ENCODE measurements at regions not wholly inside any gene's neighbourhood (a gene's known extent, or its start where the extent isn't known, plus 50 kb on each side); places are given as distances from the start of the nearest gene placed in this dataset.

DNA sequence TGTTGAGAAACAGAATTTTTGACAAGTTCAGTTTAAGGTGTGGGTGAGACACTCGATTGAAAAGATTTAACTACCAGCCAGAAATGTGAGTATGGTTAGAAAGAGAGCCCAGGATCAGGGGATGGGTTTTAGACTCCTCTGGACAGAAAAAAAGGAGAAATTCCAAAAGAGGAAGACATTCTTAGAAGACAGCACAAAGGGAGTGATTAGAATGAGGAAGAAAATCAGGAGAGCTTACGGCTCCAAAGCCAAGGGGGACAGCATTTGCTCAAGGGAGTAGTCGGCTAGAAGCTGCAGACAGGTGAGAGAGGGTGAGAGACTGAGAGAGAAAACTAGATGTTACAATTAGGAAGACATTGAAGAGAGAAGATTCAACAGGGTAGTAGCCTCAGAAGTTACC lies 166.1 kb downstream of the ADAMTS15 start:
- TF ChIP-seq, protein P1, sequence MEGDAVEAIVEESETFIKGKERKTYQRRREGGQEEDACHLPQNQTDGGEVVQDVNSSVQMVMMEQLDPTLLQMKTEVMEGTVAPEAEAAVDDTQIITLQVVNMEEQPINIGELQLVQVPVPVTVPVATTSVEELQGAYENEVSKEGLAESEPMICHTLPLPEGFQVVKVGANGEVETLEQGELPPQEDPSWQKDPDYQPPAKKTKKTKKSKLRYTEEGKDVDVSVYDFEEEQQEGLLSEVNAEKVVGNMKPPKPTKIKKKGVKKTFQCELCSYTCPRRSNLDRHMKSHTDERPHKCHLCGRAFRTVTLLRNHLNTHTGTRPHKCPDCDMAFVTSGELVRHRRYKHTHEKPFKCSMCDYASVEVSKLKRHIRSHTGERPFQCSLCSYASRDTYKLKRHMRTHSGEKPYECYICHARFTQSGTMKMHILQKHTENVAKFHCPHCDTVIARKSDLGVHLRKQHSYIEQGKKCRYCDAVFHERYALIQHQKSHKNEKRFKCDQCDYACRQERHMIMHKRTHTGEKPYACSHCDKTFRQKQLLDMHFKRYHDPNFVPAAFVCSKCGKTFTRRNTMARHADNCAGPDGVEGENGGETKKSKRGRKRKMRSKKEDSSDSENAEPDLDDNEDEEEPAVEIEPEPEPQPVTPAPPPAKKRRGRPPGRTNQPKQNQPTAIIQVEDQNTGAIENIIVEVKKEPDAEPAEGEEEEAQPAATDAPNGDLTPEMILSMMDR (conservative IDR thresholded peaks at IDR 0.05), result no peak
- no peaks in the 10 kb centered on the region for H3K9me3 ChIP-seq (ENCODE audit: control insufficient read depth, low read depth, low read length)
- no peak overlapping the region for H3K14ac ChIP-seq (ENCODE audit: insufficient read depth, low read length)
- H3K4ac ChIP-seq (ENCODE audit: low read depth, low read length), result no peak overlapping the region
- H3K9ac ChIP-seq (ENCODE audit: extremely low read depth, insufficient read length, low read length), result no peak overlapping the region
- no peak overlapping the region for H3K56ac ChIP-seq (ENCODE audit: insufficient read length, low read depth, low read length)
- no peaks in the 10 kb centered on the region for H3K4me1 ChIP-seq (ENCODE audit: insufficient read depth, low read length)
- no peak overlapping the region for H2BK15ac ChIP-seq (ENCODE audit: low read depth, low read length)
- H2AFZ ChIP-seq (ENCODE audit: low read length), result no peak overlapping the region
- H2BK120ac ChIP-seq (ENCODE audit: low read depth, low read length, poor library complexity, severe bottlenecking), result no peak overlapping the region
- no peak overlapping the region for H3K27ac ChIP-seq (ENCODE audit: insufficient read length, low read depth, low read length)
- no peak overlapping the region for H2BK20ac ChIP-seq (ENCODE audit: low read depth, low read length, poor library complexity, severe bottlenecking)
- no peak overlapping the region for H3K4me2 ChIP-seq (ENCODE audit: insufficient read depth, insufficient read length, low read length)
- H3K79me1 ChIP-seq (ENCODE audit: insufficient read depth, low read depth, low read length, poor library complexity, severe bottlenecking), result no peaks in the 10 kb centered on the region
- no peak overlapping the region for H3K23ac ChIP-seq (ENCODE audit: insufficient read length, low read depth, low read length)
- Mint-ChIP-seq H3K4me1 (no peaks in the 10 kb centered on the region), H3K36me3 (ENCODE audit: insufficient read depth in 1 of 3, low read depth in 3 of 3) (no peaks in the 10 kb centered on the region; a peak in 1 of 7 replicates), H3K27ac (no peak overlapping the region), H3K9me3 (peaks cover 0 to 1% of the 10 kb centered on the region in 2 experiments; a peak in 4 of 5 replicates), H3K4me3 (no peak overlapping the region), H3K27me3 (ENCODE audit: low read depth) (peaks cover 4% of the 10 kb centered on the region)
- H3K79me2 ChIP-seq (ENCODE audit: insufficient read depth, low read length), result no peaks in the 10 kb centered on the region
- H2BK12ac ChIP-seq (ENCODE audit: insufficient read length, low read depth, low read length), result no peak overlapping the region
- no peaks in the 10 kb centered on the region for H4K20me1 ChIP-seq (ENCODE audit: control insufficient read depth, insufficient read depth, insufficient read length)
- WGBS (ENCODE audit: extremely low coverage, insufficient read length, low lambda C conversion rate), result no CpG with 5 or more reads among the region's 3 CpGs
- H4K91ac ChIP-seq (ENCODE audit: insufficient read length, low read depth, low read length), result no peak overlapping the region
- no peak overlapping the region for H4K8ac ChIP-seq (replicated peaks; ENCODE audit: insufficient read length, low read depth, low read length)
- H3K18ac ChIP-seq (ENCODE audit: insufficient read length, low read depth, low read length), result no peak overlapping the region
- no peak overlapping the region for H3T11ph ChIP-seq (ENCODE audit: low read length)
- no peak for DNase-seq
- no peak overlapping the region for H2AK5ac ChIP-seq (ENCODE audit: insufficient read length, low read length)
- no peak overlapping the region for H4K5ac ChIP-seq (ENCODE audit: insufficient read length, low read depth, low read length)
- H2BK5ac ChIP-seq (ENCODE audit: insufficient read length, low read length), result no peak overlapping the region
- H3K23me2 ChIP-seq (ENCODE audit: insufficient read length, low read depth, low read length, poor library complexity, severe bottlenecking), result no peaks in the 10 kb centered on the region
- no peaks in the 10 kb centered on the region for H3K27me3 ChIP-seq (ENCODE audit: insufficient read depth, low read length)

Measured in H9 (cell line).